Panc1 (cell line): ENCODE measurements at regions not wholly inside any gene's neighbourhood (a gene's known extent, or its start where the extent isn't known, plus 50 kb on each side); places are given as distances from the start of the nearest gene placed in this dataset.
"Not testable (repeated sequence)": the region's sequence is repeated elsewhere in the genome, so short reads cannot be mapped to it uniquely, and the experiment has no call there.

Source experiments
- ATAC-seq: fragments of 200-7000 bp; cut with Tn5 transposase; 2 replicates; pipeline ENCODE4 v1.9.1; 2020; ENCODE audit warnings: mild to moderate bottlenecking, moderate library complexity
- BruUV-seq: library from RNA; stranded (reverse); fragments of 400-500 nt; replicated peaks from 2 replicates; lab custom pipeline; 2021; lab: Mats Ljungman, UMichigan
- CTCF ChIA-PET: fragments of 300-600 bp; sonication (Branson Sonifier 250); formaldehyde crosslinking; loops from one replicate; lab custom pipeline; 2022; ENCODE audit warnings: antibody characterized with exemption; lab: Charles Lee
- POLR2A ChIA-PET: fragments of 300-600 bp; sonication (Branson Sonifier 250); formaldehyde crosslinking; loops from one replicate; lab custom pipeline; 2022; ENCODE audit warnings: antibody characterized with exemption; lab: Charles Lee
- DNase-seq: peaks from one replicate; pipeline ENCODE4 v3.0.0-alpha.2; 2010; ENCODE audit warnings: low read depth, low spot score
- H3K27ac ChIP-seq: 2 replicates; pipeline ENCODE4 v1.5.1; 2011; ENCODE audit warnings: mild to moderate bottlenecking, low read length, inconsistent platforms
- H3K27me3 ChIP-seq: fragments of 200-500 bp; sonication (Bioruptor generic); 2 replicates; pipeline ENCODE4 v1.6.0; 2014; ENCODE audit warnings: low read length, inconsistent platforms; ENCODE audit not compliant: control insufficient read depth, insufficient read depth
- H3K36me3 ChIP-seq: fragments of 200-500 bp; sonication (Bioruptor generic); 2 replicates; pipeline ENCODE4 v1.5.1; 2014; ENCODE audit warnings: inconsistent platforms, mild to moderate bottlenecking, low read length, moderate library complexity; ENCODE audit not compliant: control insufficient read depth, insufficient read depth
- H3K4me1 ChIP-seq: 2 replicates; pipeline ENCODE4 v1.5.1; 2011; ENCODE audit warnings: inconsistent platforms, mild to moderate bottlenecking, low read length, moderate library complexity; ENCODE audit not compliant: control insufficient read depth, insufficient read depth
- H3K4me3 ChIP-seq, 2 experiments: 2 replicates each; pipeline ENCODE4 v1.5.1; 2011 to 2012; ENCODE audit warnings: low read depth in 2 of 2, low read length in 2 of 2, mild to moderate bottlenecking in 2 of 2, inconsistent platforms in 1 of 2, moderate library complexity in 1 of 2
- H3K9me3 ChIP-seq: fragments of 200-500 bp; sonication (Bioruptor generic); 2 replicates; pipeline ENCODE4 v1.5.1; 2014; ENCODE audit warnings: low read depth, mild to moderate bottlenecking, inconsistent platforms, low read length, moderate library complexity; ENCODE audit not compliant: control insufficient read depth, insufficient read depth
- POLR2AphosphoS5 ChIP-seq: IDR thresholded peaks from 2 replicates; pipeline ENCODE4 v1.6.1; 2012; ENCODE audit warnings: mild to moderate bottlenecking, low read depth, low read length, moderate library complexity
- REST ChIP-seq, 2 experiments: IDR thresholded peaks; 2 replicates each; pipeline ENCODE4 v1.6.1; 2011 to 2012; ENCODE audit warnings: low read depth in 2 of 2, control low read depth in 1 of 2, low read length in 1 of 2, mild to moderate bottlenecking in 1 of 2, moderate library complexity in 1 of 2; ENCODE audit not compliant: insufficient read depth in 1 of 2
- SIN3A ChIP-seq: IDR thresholded peaks from 2 replicates; pipeline ENCODE4 v1.6.1; 2012; ENCODE audit warnings: low read depth, mild to moderate bottlenecking, low read length, moderate library complexity, borderline replicate concordance; ENCODE audit not compliant: insufficient read depth
- TCF7L2 ChIP-seq: IDR thresholded peaks from 2 replicates; pipeline ENCODE4 v1.6.1; 2011; ENCODE audit warnings: mild to moderate bottlenecking, low read depth, low read length, inconsistent platforms
- in situ Hi-C: cut with HindIII; loops from 2 replicates; pipeline ENCODE4 v1.10.0; 2016; ENCODE audit warnings: low sequenced_read_pairs, low pct_unique_long_range_greater_than_20kb
- intact Hi-C: fragments of 100-400 bp; cut with micrococcal nuclease; formaldehyde crosslinking; loops from one replicate; pipeline ENCODE4 v1.10.0; 2022; ENCODE audit not compliant: unreplicated experiment
- TF ChIP-seq, protein P1 (sequence below): fragments of 450-650 bp; IDR thresholded peaks from 2 replicates; pipeline ENCODE4 v1.5.1; 2017; ENCODE audit warnings: mild to moderate bottlenecking

GRCh38 chr11:50298182-50298988, 265.7 kb downstream of the OR4C45 start:
- intact Hi-C loops (loop anchor here (10.0 kb wide), 1 partner anchor 64 kb away; no protein-coding TSS in a partner anchor), in situ Hi-C loops (no loop called here)
- Histone ChIP-seq H3K4me1 (no peaks in the 10 kb centered on the region), H3K36me3 (no peaks in the 10 kb centered on the region), H3K27me3 (no peaks in the 10 kb centered on the region), H3K27ac (no peak overlapping the region), H3K4me3 (peak overlapping the region in 1 of 2 experiments; percentile 34; a peak in 1 of 4 replicates), H3K9me3 (no peaks in the 10 kb centered on the region)
- DNase-seq (no peak), ATAC-seq (no peak)
- TF ChIP-seq, protein P1, sequence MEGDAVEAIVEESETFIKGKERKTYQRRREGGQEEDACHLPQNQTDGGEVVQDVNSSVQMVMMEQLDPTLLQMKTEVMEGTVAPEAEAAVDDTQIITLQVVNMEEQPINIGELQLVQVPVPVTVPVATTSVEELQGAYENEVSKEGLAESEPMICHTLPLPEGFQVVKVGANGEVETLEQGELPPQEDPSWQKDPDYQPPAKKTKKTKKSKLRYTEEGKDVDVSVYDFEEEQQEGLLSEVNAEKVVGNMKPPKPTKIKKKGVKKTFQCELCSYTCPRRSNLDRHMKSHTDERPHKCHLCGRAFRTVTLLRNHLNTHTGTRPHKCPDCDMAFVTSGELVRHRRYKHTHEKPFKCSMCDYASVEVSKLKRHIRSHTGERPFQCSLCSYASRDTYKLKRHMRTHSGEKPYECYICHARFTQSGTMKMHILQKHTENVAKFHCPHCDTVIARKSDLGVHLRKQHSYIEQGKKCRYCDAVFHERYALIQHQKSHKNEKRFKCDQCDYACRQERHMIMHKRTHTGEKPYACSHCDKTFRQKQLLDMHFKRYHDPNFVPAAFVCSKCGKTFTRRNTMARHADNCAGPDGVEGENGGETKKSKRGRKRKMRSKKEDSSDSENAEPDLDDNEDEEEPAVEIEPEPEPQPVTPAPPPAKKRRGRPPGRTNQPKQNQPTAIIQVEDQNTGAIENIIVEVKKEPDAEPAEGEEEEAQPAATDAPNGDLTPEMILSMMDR = no peak
- TF ChIP-seq REST (IDR thresholded peaks at IDR 0.05; ENCODE audit: insufficient read depth in 1 of 2, low read depth in 2 of 2, low read length in 1 of 2) = no peak
- no peak for TF ChIP-seq POLR2AphosphoS5
- no peak for TF ChIP-seq TCF7L2
- no peak for TF ChIP-seq SIN3A
- BruUV-seq = no TSS peak
- ChIA-PET CTCF (no interaction called here), POLR2A (no interaction called here)

DNA sequence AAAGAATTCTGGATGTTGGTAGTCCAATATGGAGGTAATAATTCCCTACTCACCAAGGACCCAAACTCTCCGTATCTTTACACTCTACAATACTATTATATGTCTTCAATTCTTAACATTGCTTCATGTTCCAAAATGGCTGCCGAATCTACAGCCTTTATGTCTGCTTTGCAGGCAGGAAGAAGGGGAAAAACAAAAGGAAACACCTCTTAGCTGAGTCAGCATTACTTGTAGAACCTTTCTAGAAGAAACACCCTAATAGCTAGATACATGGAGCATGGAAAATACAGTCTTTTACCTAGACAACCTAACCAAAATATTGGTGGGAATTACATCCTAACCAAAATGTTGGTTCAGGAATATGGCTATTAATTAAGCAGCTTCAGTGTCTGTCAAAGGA, 298.0 kb downstream of the OR4C45 start:
- H3K36me3 ChIP-seq, POLR2A ChIA-PET, H3K27me3 ChIP-seq, BruUV-seq, in situ Hi-C loops, H3K9me3 ChIP-seq, CTCF ChIA-PET, H3K27ac ChIP-seq, DNase-seq, intact Hi-C loops, ATAC-seq, H3K4me1 ChIP-seq, H3K4me3 ChIP-seq: not testable (repeated sequence)

- Histone ChIP-seq H3K27ac (no peak overlapping the region), H3K4me3 (no peak overlapping the region), H3K4me1 (no peaks in the 10 kb centered on the region), H3K9me3 (no peaks in the 10 kb centered on the region), H3K27me3 (no peaks in the 10 kb centered on the region), H3K36me3 (no peaks in the 10 kb centered on the region)
- in situ Hi-C loops = no loop called here
- ChIA-PET CTCF (no interaction called here), POLR2A (no interaction called here)
- no peak for DNase-seq
- TF ChIP-seq, protein P1 = no peak
- TF ChIP-seq SIN3A = no peak
- no peak for TF ChIP-seq TCF7L2
- TF ChIP-seq REST (IDR thresholded peaks at IDR 0.05; ENCODE audit: insufficient read depth in 1 of 2, low read depth in 2 of 2, low read length in 1 of 2) = no peak
- TF ChIP-seq POLR2AphosphoS5 = no peak
- ATAC-seq = no peak
- intact Hi-C loops = no loop called here
- no TSS peak for BruUV-seq
Observed at GRCh38 chr11:50333861-50334260, 301.2 kb downstream of the OR4C45 start.
